HG03095 (cell line): ENCODE measurements at regions not wholly inside any gene's neighbourhood (a gene's known extent, or its start where the extent isn't known, plus 50 kb on each side); places are given as distances from the start of the nearest gene placed in this dataset.
"Not testable (repeated sequence)": the region's sequence is repeated elsewhere in the genome, so short reads cannot be mapped to it uniquely, and the experiment has no call there.

Source experiments
- ATAC-seq: cut with Tn5 transposase; IDR thresholded peaks from one replicate; pipeline ENCODE4 v1.9.1; 2021; ENCODE audit warnings: moderate library complexity; ENCODE audit not compliant: unreplicated experiment

DNA sequence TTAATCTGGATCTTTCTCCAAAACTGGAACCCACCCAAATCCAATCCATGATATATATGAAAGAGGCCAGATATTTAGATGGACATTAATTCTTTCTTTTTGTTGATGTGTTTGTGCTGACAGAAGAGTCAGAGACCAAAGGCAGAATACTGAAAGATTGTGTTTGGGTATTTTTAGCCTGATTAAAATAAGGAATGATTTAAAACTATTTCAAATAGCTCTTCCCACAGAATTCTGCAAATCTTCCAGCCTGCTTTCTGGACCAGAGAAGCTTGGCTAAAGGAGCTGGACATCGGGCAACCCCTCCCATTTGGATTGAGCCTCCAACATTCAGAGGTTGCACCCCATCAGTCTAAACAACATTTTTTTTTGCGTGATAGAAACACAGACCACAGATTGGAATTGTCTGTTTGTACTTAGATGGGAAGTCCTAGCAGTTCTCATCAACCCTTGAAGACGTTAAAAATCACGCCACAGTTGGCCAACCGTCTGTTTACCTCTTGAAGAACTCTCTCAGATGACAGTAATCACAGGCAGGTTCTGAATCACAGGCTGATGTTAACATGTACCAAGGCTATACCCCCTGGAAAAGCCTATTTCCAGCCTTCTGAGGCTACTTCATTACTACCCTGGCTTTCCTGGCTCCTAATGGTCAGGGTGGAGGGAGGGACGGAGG lies 155.2 kb upstream of the NRP1 start:
- ATAC-seq, result no peak

- no peak for ATAC-seq
Observed at GRCh38 chr10:33487014-33487776, 152.7 kb upstream of the NRP1 start.

DNA sequence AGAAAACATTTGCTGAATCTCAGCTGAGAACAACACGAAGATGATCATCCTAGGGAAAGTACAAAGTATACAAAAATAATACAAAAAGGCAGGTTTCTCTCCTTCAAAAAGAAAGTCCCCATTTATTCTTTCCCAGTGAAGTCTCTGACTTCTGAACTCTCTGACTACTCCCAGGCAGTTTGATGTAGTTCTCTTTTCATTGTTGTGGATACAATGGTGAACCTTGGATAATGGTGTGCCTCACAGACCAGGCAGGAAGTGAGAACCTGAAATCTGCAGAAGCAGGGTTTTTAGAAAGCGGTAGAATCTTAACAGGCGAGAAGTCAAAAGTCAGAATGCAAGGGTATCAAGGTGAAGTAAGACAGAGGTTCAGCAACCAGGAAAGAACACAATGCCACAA lies 150.8 kb upstream of the NRP1 start:
- no peak for ATAC-seq

- ATAC-seq, result no peak
Observed at GRCh38 chr10:33484787-33485186, 150.3 kb upstream of the NRP1 start.

GRCh38 chr10:33483816-33484190 lies 149.3 kb upstream of the NRP1 start:
- ATAC-seq, result no peak

DNA sequence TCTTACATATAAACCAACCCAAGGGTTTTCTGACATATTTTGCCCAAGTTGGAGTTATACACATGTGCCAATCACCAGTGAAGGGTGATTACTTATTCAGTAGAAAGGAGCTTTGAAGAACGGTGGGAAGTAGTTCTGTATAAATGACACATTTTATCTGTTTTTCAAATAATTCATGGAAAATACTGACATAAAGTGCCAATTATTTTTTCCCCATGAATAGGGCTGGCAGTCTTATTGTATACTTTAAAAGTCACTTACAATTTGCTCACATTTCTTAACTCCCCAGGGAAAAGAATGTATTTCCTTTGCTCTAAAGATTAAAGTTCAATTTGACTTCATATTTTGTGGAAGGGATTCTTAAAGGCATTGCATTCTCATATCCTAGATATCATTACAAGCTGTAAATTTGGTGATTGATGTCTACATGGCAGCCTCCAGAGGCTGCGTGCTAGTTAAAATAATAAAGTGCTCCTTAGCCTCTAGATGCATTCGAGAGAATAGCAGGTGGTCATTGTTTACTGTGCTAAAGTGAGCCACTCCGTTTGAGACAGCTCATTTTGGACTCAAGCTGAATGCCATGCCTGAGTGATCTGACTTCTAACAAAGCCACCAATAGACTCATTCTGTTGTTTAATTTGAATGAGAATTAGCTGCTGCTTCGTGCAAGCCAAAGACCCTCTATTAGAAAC lies 148.8 kb upstream of the NRP1 start:
- no peak for ATAC-seq

- no peak for ATAC-seq
Observed at GRCh38 chr10:33482486-33482885, 148.0 kb upstream of the NRP1 start.

DNA sequence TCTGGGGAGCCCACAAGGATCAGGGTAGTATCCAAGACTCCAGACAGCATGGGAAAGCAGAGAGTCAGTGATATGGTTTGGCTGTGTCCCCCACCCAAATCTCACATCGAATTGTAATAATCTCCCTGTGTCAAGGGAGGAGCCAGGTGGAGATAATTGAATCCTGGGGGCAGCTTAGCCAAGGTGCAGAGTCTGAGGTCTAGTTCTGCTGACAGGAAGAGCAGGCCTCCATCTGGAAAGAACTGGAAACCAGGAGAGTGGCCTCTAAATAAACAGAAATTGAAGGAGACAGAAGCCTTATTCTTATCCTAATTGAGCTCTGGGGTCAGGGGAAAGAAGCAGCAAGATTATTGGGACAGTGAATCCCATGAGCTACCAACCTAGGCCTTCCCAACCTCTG lies 146.7 kb upstream of the NRP1 start:
- ATAC-seq, result no peak

DNA sequence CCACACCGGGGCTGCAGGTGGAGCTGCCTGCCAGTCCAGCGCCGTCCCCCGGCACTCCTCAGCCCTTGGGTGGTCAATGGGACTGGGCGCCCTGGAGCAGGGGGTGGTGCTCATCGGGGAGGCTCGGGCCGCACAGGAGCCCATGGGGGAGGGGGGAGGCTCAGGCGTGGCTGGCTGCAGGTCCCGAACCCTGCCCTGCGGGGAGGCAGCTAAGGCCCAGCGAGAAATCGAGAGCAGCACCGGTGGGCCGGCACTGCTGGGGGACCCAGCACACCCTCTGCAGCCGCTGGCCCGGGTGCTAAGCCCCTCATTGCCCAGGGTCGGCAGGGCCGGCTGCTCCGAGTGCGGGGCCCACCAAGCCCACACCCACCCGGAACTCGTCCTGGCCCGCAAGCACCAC lies 145.9 kb upstream of the NRP1 start:
- ATAC-seq, result not testable (repeated sequence)

DNA sequence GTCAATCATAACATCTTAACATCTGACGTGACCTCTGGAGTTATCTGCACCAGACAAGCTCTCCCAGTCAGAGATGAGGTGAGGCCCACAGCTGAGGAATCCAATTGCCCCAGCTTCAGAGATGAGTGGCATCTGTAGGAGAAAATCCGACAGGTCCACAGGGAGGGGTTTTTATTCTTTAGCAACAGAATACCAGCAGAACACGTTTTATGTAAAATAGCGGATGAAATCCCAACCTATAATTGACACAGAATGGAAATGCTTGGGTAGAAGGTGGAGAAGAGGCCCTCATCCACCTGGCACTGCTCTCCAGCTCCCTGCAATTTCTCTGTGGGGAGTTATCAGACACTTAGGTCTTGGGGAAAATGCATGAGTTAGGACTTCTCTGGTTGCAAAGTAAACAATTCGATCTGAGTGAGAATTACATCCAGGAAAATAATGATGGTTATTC lies 144.2 kb upstream of the NRP1 start:
- no peak for ATAC-seq

DNA sequence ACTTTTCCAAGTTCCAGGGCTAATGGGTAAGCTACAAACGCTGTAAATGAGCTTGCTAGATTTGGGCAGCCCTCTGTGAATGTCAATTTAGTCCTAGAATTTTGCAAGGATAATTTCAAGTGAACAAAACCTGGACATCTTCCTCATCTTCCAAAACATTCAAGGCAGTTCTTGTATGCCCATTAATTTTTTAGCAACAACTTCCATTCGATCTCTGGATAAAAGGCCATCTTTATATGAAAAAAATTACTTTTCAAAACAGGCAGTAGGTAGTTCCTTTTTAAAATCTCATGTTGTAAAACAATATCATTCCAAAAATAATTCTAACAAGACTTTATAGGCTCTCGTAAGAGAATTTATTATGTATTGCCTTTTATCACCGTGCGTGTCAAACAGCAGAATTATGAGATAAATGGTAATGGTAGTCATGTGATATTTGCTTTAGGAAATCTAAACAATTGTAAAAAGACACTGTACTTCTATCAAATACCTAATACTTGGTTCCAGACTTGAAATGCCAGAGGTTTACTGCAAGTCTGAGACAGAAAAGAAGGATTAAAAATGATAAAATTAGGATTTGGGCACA lies 143.7 kb upstream of the NRP1 start:
- no peak for ATAC-seq

DNA sequence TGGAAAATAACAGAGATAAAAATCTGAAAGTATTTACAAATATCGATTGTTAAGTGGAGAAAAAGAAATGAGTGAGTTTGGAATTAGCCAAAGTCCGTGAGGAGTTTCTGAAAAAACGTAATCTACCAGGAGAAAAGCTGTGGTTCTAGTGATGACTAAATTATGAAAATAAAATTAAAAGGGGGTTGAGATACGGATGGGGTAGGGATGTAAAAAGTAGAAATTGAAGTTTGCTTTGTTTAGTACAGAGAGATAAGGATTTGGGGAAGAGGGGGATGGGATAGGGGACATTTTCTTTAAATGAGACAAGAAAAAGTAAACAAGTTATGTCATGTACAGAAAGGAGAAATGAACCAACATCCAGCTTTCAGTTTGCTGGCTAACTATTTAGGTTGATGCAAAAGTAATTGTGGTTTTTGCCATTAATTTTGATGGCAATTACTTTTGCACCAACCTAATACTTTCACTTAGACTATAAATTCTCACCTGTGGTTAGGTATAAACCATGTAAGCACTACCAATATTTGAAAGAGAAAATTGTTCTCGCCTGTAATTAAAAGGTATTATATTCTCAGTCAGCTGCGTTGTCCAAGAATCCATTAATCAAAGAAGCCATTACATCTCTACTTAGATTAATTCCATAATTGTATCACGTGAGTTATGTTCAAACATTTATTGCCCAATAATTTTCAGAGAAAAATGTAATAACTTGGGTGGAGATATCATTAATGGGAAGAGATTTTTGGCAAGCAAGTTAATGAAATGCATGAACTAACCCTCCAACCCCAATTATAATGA lies 143.0 kb upstream of the NRP1 start:
- ATAC-seq, result no peak

DNA sequence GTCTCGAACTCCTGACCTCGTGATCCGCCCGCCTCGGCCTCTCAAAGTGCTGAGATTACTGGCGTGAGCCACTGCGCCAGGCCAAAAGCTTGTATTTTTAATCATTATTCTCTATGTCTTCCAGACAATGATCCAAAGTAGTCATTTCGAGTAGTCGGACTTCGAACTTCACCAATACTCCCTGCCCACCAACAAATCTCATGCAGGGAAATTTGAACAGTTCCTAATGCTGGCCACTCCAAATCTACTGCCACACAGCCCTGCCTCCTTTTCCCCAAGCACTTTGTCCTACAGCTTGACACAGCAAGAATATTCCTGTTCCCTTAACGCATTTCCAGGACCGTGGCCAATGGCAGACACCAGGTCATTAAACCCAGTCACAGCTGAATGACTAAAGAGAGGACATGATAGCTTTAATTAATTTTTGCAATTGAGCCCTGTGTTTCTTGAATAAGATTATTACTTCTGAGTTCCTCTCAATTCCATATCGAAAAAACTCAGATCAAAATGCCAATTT lies 142.3 kb upstream of the NRP1 start:
- ATAC-seq, result no peak

- ATAC-seq, result no peak
Observed at GRCh38 chr10:33473688-33474087, 139.2 kb upstream of the NRP1 start.

DNA sequence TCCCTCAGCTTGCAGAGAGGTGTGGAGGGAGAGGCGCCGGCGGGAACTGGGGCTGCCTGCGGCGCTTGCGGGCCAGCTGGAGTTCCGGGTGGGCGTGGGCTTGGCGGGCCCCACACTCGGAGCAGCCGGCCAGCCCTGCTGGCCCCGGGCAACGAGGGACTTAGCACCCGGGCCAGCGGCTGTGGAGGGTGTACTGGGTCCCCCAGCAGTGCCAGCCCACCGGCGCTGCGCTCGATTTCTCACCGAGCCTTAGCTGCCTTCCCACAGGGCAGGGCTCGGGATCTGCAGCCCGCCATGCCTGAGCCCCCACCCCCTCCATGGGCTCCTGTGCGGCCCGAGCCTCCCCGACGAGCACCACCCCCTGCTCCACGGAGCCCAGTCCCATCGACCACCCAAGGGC lies 133.5 kb upstream of the NRP1 start:
- not testable (repeated sequence) for ATAC-seq

DNA sequence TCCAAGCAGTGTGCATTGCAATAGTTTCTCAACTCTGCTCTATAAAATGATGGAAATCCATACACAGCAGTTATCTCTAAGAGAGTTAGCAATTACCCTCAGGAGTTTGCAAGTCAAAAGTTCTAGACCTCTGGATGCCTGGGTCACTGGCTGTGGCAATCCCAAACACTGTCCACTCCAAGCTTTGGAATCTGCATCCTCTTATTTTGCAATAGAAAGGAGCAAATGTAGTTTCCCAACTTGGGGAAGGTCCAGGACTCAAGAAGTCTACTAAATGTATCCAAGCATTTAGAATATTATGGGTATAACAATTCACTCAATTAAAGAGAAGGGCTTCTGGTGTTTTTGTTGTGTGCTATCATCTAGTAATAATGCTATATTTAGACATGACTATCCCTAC lies 131.3 kb upstream of the NRP1 start:
- ATAC-seq, result no peak

DNA sequence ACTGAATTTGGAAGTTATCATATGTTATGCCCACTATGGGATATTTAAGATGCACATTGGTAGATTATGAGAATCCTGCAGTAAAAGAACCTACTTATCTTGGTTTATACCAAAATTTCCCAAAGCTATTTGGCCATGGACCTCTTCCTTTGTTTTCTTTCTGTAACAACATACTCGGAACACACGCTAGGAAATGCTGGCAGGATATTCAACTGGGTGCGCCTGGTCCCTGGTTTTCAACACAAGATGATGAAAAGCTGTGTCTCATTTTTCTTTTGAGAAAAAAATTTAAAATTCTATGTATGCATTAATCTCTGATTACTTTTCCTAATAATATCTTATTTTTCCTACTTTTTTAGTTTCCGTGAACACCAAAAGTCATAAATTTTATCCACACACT lies 128.5 kb upstream of the NRP1 start:
- ATAC-seq, result no peak

DNA sequence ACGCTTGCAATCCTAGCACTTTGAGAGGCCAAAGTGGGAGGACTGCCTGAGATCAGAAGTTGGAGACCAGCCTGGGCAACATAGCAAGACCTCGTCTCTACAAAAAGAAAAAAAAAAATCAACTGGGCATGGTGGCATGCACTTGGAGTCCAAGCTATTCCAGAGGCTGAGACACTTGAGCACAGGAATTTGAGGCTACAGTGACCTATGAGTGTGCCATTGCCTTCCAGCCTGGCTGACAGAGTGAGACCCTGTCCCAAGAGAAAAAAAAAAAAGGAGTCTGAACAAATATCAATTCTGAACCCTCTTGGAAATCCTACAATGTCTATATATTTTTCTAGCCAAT lies 126.8 kb upstream of the NRP1 start:
- no peak for ATAC-seq

- ATAC-seq, result no peak
Observed at GRCh38 chr10:33460505-33461294, 126.2 kb upstream of the NRP1 start.

GRCh38 chr10:33459602-33460001 lies 125.1 kb upstream of the NRP1 start:
- ATAC-seq, result no peak
